ENCODE measurements at regions not wholly inside any gene's neighbourhood (a gene's known extent, or its start where the extent isn't known, plus 50 kb on each side); places are given as distances from the start of the nearest gene placed in this dataset.
A peak's percentile ranks its signal among the peaks of the same experiment; 100 is the strongest.

GRCh38 chr3:64410226-64410625 lies 185.0 kb upstream of the PRICKLE2 start:
- Mint-ChIP-seq H3K27me3 (ENCODE audit: low read depth) (peaks cover 2% of the 10 kb centered on the region), H3K4me1 (peaks cover 45% of the 10 kb centered on the region), H3K27ac (peak overlapping the region; percentile 78), H3K9me3 (no peaks in the 10 kb centered on the region), H3K4me3 (no peak overlapping the region), H3K36me3 (no peaks in the 10 kb centered on the region)
- DNase-seq (ENCODE audit: low spot score in 2 of 2, unreplicated experiment in 2 of 2): no peak
- no peak for TF ChIP-seq CTCF (IDR thresholded peaks at IDR 0.05; ENCODE audit: unreplicated experiment)

GRCh38 chr3:64408770-64409169 lies 183.5 kb upstream of the PRICKLE2 start:
- H3K36me3 Mint-ChIP-seq: no peaks in the 10 kb centered on the region
- H3K27ac Mint-ChIP-seq: no peak overlapping the region
- TF ChIP-seq CTCF (IDR thresholded peaks at IDR 0.05; ENCODE audit: unreplicated experiment): no peak
- H3K27me3 Mint-ChIP-seq (ENCODE audit: low read depth): peaks cover 2% of the 10 kb centered on the region
- H3K4me1 Mint-ChIP-seq: peaks cover 48% of the 10 kb centered on the region
- no peak for DNase-seq (ENCODE audit: low spot score in 2 of 2, unreplicated experiment in 2 of 2)
- no peak overlapping the region for H3K4me3 Mint-ChIP-seq
- no peaks in the 10 kb centered on the region for H3K9me3 Mint-ChIP-seq

GRCh38 chr3:64406271-64406670 lies 181.0 kb upstream of the PRICKLE2 start:
- no peak overlapping the region for H3K4me3 Mint-ChIP-seq
- H3K27ac Mint-ChIP-seq: no peak overlapping the region
- DNase-seq (ENCODE audit: low spot score in 2 of 2, unreplicated experiment in 2 of 2): no peak
- H3K9me3 Mint-ChIP-seq: no peaks in the 10 kb centered on the region
- peaks cover 34% of the 10 kb centered on the region for H3K4me1 Mint-ChIP-seq
- no peaks in the 10 kb centered on the region for H3K36me3 Mint-ChIP-seq
- H3K27me3 Mint-ChIP-seq (ENCODE audit: low read depth): no peaks in the 10 kb centered on the region
- no peak for TF ChIP-seq CTCF (IDR thresholded peaks at IDR 0.05; ENCODE audit: unreplicated experiment)

- H3K4me3 Mint-ChIP-seq: no peak overlapping the region
- H3K36me3 Mint-ChIP-seq: no peaks in the 10 kb centered on the region
- peaks cover 25% of the 10 kb centered on the region for H3K4me1 Mint-ChIP-seq
- H3K27ac Mint-ChIP-seq: peak overlapping the region; percentile 17
- TF ChIP-seq CTCF (IDR thresholded peaks at IDR 0.05; ENCODE audit: unreplicated experiment): no peak
- no peak for DNase-seq (ENCODE audit: low spot score in 2 of 2, unreplicated experiment in 2 of 2)
- H3K27me3 Mint-ChIP-seq (ENCODE audit: low read depth): peaks cover 1% of the 10 kb centered on the region
- H3K9me3 Mint-ChIP-seq: no peaks in the 10 kb centered on the region
These were observed 180.1 kb upstream of the PRICKLE2 start for GRCh38 chr3:64405211-64405835.

- Mint-ChIP-seq H3K27ac (no peak overlapping the region), H3K27me3 (ENCODE audit: low read depth) (peaks cover 1% of the 10 kb centered on the region), H3K4me3 (no peak overlapping the region), H3K36me3 (no peaks in the 10 kb centered on the region), H3K4me1 (peaks cover 37% of the 10 kb centered on the region), H3K9me3 (no peaks in the 10 kb centered on the region)
- TF ChIP-seq CTCF (IDR thresholded peaks at IDR 0.05; ENCODE audit: unreplicated experiment): no peak
- DNase-seq (ENCODE audit: low spot score in 2 of 2, unreplicated experiment in 2 of 2): no peak
These were observed 175.4 kb upstream of the PRICKLE2 start for GRCh38 chr3:64400706-64401105.

Data from mesothelial cell of epicardium (in vitro differentiated cells).